Endothelial cell (in vitro differentiated cells): ENCODE measurements at regions not wholly inside any gene's neighbourhood (a gene's known extent, or its start where the extent isn't known, plus 50 kb on each side); places are given as distances from the start of the nearest gene placed in this dataset.

Source experiments
- DNase-seq: peaks from one replicate; pipeline ENCODE4 v3.0.0; 2021; ENCODE audit warnings: low spot score
- H3K27ac Mint-ChIP-seq: one replicate; pipeline ENCODE4 v1.8.0; 2021; ENCODE audit warnings: mixed read lengths, inconsistent platforms; ENCODE audit not compliant: unreplicated experiment
- H3K27me3 Mint-ChIP-seq: one replicate; pipeline ENCODE4 v1.8.0; 2021; ENCODE audit warnings: mild to moderate bottlenecking, moderate library complexity, mixed read lengths, inconsistent platforms; ENCODE audit not compliant: unreplicated experiment
- H3K36me3 Mint-ChIP-seq: one replicate; pipeline ENCODE4 v1.8.0; 2021; ENCODE audit warnings: mild to moderate bottlenecking, low read depth, mixed read lengths, inconsistent platforms; ENCODE audit not compliant: unreplicated experiment
- H3K4me1 Mint-ChIP-seq: one replicate; pipeline ENCODE4 v1.8.0; 2021; ENCODE audit warnings: mild to moderate bottlenecking, mixed read lengths, inconsistent platforms; ENCODE audit not compliant: unreplicated experiment
- H3K4me3 Mint-ChIP-seq: one replicate; pipeline ENCODE4 v1.8.0; 2021; ENCODE audit warnings: mild to moderate bottlenecking, mixed read lengths, inconsistent platforms; ENCODE audit not compliant: unreplicated experiment
- H3K9me3 Mint-ChIP-seq: one replicate; pipeline ENCODE4 v1.8.0; 2021; ENCODE audit warnings: mixed read lengths, inconsistent platforms; ENCODE audit not compliant: unreplicated experiment
- CTCF ChIP-seq: fragments of 200-600 bp; sonication (generic); IDR thresholded peaks from one replicate; pipeline ENCODE4 v1.5.0; 2021; ENCODE audit warnings: antibody characterized with exemption; ENCODE audit not compliant: unreplicated experiment

GRCh38 chr1:71147637-71148360 lies 67.0 kb upstream of the ZRANB2 start:
- no peak overlapping the region for H3K4me3 Mint-ChIP-seq
- no peaks in the 10 kb centered on the region for H3K27me3 Mint-ChIP-seq
- no peaks in the 10 kb centered on the region for H3K9me3 Mint-ChIP-seq
- no peaks in the 10 kb centered on the region for H3K36me3 Mint-ChIP-seq
- H3K27ac Mint-ChIP-seq = no peak overlapping the region
- H3K4me1 Mint-ChIP-seq = no peaks in the 10 kb centered on the region
- no peak for DNase-seq
- no peak for TF ChIP-seq CTCF

GRCh38 chr1:71135571-71135970 lies 54.7 kb upstream of the ZRANB2 start:
- no peak for DNase-seq
- Mint-ChIP-seq H3K36me3 (peaks cover 5% of the 10 kb centered on the region), H3K4me1 (no peaks in the 10 kb centered on the region), H3K27ac (no peak overlapping the region), H3K27me3 (peaks cover 2% of the 10 kb centered on the region), H3K9me3 (peaks cover 5% of the 10 kb centered on the region), H3K4me3 (no peak overlapping the region)
- no peak for TF ChIP-seq CTCF
